Glomerular visceral epithelial cell (primary cell): ENCODE measurements at regions not wholly inside any gene's neighbourhood (a gene's known extent, or its start where the extent isn't known, plus 50 kb on each side); places are given as distances from the start of the nearest gene placed in this dataset.

Experiments used
- DNase-seq: peaks from one replicate; pipeline ENCODE4 v3.0.0-alpha.2; 2016; ENCODE audit errors: extremely low spot score

DNA sequence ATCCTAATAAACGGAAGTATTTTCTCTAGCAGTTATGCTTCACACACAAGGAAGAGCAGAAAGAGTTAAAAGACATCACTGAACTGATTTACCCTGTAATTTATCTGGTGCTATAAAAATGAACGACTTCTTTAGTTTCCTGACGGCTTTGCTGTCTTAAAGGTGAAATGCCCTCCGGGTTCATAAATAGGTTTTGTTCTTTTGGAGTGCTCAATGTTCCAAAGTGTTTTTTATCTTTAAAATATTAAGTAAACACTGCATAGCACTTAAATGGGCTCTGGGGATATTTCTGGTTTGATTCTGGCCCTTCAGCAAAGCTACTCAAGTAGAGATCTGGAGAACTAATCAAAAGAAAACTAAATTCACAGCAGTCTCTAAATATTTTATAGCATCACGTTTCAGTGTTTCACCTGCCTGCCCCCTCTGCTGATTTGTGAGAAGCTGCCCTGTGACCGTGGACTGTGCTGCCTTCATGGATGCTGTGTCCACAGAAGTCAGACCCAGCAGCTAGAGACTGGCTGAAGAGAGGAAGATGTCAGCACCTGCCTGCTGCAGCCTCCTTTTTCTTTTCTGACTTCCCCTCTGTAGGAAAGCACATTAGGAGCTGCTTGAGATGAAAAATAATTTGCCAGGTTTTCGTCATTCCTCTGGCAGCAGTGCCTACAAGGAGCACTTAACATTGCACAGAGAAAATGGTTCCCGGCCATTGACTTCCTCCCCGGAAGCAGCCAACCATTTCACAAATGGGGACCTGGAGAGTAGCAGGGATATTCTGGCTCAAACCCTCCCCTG lies 205.1 kb upstream of the FSCB start:
- DNase-seq = peak; percentile 6

DNA sequence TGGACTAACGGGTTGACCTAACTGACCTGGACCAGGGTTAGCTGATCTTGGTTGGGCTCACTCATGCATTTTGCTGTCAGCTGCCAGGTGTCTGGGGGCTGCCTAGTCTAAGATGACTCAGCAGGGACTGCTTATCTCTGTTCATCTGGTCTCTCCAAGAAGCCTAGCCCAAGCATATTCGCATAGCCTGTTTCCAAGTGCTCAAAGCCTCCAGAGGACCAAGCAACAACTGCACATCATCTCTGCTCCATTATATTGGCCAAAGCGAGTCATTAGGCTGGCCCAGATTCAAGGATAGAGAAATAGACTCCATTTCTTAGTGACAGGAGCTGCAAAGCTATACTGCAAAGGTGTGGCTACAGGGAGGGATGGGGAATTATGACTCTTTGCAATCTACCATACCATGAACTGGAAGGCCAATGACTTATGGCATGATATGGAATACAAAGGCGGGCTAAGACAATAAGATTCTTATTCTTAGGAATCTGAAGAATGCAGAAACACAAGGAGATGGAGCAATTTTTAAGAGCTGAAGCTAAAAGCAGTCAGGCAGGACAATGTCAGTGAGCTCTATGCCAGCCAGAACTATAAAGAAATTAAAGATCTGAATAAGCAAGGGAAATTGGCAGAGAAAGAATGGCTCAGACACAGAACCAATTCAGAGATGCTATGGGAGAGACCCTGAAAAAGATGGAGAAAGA lies 194.6 kb upstream of the FSCB start:
- DNase-seq = peak; percentile 82

DNA sequence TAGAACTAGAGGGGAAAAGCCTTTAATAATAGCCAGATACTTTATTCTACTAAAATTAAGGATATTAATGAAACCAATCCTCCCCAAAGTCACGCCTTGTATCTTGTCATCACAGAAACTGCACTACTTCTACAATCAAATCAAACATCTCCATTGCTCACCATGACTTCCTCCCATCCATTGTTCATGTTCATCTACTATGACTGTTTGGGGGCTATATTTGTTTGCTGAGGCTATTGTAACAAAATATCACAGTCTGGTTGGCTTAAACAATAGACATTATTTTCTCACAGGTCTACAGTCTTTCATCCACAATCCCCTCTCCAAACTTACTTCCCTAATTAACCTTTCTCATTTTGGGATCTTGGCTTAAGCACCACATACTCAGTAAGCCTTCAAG lies 193.6 kb upstream of the FSCB start:
- no peak for DNase-seq

DNA sequence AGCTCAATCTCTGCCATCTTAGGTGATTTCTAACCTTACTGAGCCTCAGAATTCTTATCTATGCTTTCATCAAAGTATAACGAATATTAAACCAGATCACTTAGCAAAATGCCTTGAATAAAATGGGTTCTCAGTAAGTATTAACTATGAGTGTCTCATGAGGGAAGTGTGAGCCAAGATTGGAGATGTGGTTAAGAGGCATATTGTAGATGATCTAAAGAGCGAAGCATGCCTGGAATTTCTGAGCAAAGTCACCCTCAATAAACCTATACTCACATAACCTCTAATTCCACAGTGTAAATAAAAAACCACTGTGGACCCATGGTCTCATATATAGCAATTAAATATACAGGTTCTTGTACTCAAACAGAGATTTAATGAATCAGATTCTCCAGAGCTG lies 193.1 kb upstream of the FSCB start:
- peak; percentile 93 for DNase-seq

DNA sequence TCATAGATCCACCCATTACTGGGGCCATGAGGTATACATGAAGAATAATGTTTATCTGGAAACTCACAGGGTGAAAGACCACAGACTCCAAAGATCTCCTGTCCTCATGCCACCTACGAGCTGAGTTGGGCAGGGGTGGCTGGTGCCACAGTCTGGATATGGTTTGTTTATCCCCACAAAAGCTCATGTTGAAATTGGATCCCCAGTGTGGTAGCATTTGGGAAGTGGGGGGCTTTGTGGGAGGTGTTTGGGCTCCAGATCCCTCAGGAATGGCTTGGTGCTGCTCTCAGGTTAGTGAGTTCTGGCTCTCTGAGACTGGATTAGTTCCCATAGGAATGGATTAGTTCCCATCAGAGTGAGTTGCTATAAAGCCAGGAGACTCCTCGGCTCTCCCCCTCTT lies 192.3 kb upstream of the FSCB start:
- DNase-seq = peak; percentile 15

DNA sequence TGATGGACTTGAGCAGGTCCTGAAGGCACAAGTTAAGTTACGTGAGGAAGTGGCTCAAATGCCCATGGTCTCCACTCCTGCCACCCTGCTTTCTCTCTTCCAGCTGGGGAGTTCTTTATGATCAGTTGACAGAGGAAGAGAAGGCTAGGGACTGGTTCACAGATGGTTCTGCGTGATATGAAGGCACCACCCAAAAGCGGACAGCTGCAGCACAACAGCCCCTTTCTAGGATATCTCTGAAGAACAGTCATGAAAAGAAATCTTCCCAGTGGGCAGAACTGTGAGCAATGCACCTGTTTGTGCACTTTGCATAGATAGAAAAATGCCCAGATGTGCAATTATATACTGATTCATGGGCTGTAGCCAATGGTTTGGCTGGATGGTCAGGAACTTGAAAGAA lies 162.4 kb upstream of the FSCB start:
- DNase-seq = no peak

DNA sequence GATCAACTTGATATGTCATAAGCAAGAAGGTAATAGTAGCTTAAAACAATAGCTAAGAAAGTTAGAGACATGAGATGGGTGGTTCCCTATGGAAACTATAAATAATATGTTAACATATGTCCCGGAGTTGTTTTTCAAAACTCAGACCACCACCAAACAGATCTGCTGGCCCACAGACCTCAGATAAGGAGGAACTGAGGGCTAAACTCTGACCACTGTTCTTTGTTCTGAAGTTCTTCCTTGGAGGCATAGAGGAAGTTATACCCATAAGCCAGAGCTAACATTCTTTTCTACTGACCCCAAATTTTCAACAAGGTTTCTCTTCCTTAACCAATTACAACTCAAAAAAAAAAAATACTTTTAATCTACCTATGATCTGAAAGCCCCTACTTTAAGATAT lies 156.1 kb upstream of the FSCB start:
- no peak for DNase-seq

DNA sequence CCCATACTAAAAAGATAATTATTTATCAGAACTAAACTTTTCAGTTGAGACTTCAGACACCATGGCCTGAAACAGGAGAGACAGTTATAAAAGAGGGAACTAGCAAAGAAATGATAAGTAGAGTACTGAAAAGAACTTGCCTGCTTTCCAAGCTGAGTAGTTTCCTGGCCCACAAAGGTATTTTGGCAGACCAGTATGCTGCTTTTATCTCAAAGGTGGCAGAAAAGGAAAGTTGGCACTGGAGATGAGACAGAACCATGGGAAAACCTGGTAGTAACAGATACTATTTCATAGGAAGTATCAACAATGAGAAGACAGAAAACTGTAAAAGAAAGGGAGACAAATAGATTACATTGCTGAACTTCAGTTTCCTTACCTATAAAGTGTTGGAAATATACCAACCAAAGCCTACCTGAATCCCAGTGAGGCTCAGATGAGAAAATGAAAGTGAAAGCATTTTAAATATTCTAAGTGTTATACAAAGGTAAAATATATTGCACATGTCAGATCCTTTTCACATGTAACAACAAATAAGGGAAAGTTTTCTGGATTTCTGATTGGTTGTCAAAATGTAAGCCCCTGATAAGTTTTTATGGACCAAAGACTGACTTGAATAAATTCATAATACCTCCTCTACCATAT lies 155.3 kb upstream of the FSCB start:
- DNase-seq = no peak

DNA sequence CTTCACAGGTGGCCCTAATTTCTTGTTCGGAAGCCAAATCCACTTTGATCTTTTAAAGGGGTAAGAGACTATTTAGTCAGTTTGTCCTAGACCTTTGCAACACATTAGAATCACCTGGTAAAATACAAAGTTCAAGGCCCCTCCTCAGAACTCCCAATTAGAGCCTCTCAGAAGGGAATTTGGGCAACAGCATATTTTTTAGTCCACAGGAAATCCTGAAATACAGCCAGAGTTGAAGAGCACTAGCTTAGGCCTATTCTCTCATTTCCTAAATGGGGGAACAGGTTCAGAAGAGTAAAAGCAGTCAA lies 151.3 kb upstream of the FSCB start:
- DNase-seq = no peak

DNA sequence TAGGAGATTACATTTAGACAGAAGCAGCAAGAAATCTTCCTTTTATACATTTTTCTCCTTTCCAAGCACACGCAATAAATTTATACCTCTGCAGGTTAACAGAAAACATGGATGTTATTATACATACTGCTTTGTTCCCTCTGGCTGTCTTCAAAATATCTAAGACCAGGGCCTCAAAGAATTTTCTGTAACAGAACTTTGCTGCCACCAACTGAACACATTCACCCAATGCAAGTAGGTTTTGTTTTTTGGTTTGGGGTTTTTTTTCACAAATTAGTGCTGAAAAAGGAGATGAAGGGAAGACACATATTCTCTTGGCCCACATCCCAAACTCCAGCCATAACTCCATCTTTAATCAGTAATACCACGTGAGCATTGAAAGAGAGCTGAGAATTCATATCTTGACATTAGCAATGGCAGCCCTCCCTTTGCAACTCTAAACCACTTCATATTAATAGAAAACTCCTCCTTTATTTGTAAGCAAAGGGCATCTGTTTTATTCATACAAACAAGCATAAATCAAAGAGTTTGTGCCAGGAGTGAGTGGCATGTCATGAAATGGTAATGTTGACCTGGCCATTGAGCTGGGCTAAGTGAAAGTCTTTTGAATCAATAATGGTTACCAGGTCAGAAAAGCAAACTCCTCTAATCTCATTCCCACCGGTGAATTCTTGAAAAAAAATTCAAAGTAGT lies 150.8 kb upstream of the FSCB start:
- DNase-seq = peak; percentile 36

DNA sequence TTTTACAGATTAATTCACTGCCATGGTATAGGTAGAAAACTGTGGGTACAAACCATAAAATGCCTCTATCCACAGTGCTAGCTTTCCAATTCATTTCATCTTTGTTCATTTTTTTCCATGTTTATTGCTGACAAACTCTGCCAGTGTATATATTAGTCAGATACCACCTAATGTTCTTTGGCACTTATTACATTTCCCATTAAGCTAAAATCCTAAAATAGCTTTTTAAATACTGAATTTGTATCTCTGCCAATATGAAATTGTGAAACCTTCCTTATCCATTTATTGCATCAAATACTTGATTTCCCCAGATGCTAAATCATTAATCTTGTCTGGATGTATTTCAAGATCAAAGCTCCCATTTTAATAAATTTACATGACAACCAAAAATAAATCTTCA lies 150.1 kb upstream of the FSCB start:
- no peak for DNase-seq

DNA sequence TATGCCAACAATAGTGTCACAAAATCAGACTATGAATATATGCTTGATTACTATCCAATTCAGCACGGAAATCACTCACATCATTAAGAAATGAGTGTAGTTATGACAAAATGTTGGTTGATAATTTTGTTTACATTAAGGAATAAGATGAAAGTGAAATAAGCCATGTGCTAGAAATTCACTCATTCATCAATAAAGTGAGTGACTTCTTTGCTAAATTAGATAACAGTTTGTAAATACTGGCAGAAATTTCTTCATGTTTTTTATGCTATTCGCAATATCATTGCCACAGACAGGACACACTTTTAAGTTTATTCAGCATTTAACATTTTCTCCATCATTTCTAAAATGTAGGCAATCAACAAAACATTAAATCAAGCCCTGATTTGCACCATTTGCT lies 147.5 kb upstream of the FSCB start:
- DNase-seq = no peak

DNA sequence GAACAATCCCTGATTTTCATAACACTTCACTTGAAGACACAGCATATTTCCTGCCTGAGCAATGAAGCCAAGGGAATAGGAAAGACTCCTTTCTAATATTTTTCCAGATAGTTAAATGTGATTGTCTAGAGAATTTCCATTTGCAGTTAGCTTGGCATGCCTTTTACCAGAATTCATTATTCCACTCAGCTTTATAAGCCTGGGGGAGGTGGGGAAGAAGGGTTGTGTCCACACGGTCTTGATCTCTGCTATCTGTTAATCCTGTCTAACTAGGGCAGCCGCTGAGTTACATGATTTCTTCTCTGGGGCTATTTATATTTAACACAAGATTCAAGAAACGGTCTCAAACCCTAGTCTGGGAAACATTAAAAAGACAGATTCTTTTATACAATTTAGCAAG lies 146.6 kb upstream of the FSCB start:
- no peak for DNase-seq

DNA sequence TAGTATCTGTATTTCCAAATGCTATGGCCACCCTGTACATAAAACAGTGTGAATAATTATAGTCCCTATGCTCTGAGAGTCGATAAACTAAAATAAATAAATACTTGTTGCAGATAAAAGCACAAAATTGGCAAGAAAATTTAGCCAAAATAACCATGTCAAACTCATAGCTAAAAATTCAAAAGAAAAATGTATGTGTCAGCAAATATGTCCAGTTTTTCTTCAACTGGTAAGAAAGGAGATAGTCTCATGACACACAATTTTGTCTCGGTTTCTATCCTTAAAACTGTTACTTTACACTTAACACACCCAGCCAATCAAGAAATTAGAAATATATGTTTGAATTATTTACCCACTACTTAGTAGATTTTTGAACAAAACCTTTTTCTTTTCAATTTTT lies 145.6 kb upstream of the FSCB start:
- no peak for DNase-seq

DNA sequence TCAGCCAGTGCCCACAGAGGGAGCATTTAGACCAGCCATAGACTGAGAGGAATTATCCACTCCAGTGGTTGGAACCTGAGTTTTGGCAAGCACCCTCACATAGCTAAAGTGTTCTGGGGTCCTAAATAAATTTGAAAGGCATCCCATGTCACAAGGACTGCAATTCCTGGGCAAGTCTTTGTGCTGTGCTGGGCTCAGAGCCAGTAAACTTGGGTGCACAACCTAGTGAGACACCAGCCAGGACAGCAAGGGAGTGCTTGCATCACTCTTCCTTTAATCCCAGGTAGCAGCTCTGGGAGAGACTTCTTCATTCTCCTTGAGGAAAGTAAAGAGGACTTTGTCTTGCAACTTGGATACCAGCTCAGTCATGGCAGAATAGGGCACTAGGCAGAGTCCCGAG lies 142.0 kb upstream of the FSCB start:
- DNase-seq = no peak

DNA sequence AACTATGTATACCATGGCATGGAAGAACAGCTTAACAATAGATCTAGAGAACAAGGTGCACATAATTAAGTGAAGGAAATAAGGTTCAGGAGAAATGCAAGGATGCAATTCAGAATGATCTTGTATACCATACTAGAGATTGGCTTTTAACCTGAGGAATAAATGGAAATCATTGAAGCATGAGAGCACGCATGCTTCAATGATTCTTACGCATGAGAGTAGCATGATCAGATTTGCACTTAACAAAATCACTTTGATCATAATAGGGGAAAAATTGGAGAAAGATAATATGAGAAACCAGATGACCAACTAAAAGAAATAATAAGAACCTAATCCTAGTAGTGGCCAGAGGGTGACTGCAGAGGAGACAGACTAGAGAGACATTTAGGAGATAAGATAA lies 133.3 kb upstream of the FSCB start:
- DNase-seq = peak; percentile 20

DNA sequence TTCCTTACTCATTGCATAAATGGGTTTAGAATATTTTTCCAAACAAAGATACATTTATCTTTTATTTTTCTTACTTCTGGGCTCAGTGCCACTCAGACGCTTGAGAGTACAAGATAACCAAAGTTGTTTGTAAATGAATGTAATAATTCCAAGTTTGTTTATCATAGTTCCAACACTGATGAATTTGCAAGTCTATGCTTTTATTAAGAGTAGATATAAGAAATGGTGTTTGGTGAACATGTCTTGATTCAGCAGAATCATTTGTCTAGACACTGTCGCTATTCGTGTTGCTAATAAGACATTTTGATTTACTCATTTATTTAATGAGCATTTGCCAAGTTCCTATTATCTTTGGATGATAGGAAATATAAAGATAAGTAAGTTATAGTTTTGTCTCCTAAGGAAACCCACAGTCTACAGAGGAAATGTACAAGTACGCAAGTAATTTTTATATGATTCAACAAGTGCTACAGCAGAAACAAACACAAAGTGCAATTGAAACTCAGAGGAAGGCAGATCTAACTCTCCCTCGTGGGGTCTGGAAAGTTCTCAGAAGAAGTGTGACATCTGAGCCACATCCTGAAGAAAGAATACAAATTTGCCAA lies 132.8 kb upstream of the FSCB start:
- no peak for DNase-seq

DNA sequence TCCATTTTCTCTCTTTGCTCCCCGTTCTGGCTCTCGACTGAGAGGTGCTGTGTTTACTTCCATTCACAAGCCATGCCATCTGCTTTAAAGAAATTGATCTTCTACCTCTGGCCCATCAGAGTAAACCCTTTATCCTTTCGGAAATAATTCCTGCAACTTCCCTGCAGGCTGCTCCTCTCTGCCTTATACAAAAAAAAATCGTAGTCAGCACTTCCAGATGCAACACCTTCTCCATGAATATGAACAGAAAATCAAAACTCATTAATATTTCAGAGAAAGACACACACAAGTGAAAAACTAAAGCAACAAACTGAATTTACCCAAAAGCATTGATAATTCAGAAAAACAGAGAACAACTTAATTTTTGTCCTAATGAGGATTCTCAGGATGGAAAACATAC lies 127.6 kb upstream of the FSCB start:
- DNase-seq = no peak

DNA sequence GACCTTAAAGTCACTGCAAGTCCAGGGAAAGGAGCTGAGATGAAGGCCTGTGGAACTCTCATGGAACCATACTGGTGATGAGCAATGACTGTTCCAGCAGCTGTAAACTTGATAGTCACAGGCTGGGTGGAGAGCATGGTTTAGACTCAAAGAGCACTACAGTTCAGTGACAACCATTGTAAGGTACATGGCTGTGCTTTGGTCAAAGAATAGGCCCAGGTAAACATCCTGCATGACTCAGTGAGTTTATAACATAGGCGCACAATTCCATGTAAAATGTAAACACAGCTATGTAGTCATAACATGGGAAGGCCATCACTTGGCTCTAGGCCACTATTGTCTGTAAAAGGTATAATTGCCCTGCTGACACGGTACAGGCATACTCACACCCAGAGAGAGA lies 119.3 kb upstream of the FSCB start:
- no peak for DNase-seq

DNA sequence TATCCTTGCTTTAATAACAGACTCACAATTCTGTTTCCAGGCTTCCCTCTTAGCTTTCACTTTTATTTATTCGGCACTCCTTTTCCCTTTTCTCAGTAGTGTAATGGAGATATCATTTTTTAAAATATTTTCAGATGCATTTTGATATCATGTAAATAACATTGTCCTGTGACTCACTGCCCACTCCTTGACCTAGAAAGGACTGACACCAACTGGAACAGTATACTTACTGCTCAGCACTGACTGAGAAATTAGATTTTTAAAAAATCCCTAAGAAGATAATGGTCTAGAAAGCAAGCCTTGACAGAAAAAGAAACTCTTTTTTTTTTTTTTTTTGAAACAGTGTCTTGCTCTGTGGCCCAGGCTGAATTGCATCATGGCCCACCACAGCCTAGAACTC lies 118.0 kb upstream of the FSCB start:
- no peak for DNase-seq

DNA sequence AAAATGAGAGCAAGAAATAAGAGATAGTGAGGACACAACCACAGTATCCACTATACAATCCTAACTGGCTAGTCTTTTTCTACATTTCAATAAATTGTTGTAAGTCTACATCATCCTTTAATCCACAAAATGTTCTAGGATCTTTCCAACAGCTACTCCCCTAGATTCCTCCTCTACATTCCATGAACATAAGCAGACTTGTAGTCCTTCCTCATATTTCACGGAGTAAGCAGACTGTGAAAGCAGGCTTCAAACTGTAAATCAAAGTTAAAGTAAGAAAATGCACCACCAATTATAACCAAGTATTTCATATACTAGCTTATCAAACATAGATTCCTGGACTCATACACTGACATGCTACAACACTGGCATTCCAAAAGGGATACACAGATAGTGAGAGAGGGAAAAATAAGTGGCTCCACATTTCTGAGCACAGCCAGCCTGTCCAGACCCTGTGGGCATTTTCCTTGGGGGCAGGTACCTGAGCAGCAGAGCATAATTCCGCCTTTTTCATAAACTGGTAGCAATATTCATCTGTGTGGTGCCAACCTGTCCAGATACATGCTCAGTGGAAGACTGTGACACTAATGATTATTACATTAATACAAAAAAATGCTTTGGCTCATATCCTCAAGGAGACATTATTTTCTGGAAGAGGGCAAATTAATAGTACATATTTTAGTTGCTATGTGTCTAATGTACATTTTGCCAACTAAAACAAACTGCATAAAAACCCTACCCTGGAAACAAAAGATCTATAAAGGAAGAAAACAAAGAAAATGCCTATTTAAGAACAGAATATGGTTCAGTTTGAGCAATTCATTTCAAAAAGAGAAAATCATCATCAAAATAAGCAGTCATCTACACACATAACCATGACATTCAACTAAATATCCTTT lies 113.3 kb upstream of the FSCB start:
- DNase-seq = no peak
